ENCODE measurements at regions not wholly inside any gene's neighbourhood (a gene's known extent, or its start where the extent isn't known, plus 50 kb on each side); places are given as distances from the start of the nearest gene placed in this dataset.

DNA sequence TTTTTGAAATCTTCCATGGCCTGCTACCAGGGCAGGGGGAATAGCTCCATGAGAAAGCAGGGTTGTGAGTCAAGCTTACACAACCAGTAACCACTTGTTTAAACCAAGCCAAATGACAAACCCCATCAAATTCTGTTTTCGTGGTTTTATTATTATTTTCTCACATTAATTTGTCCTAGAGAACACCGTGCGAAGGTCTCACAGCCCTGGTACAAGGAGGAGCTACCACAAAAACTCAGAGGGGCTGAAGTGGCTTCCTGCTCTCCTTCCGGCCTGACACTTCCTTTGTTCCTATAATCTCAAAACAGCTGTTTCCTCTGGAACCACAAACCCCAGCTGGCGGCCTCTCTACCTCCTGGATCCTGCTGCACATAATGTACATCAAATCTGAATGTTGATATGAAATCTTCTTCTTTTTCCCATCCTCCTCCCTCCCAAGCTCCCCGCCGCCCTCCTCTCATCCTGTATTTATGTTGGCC lies 375.9 kb downstream of the MCTP2 start:
- no peak for DNase-seq

DNA sequence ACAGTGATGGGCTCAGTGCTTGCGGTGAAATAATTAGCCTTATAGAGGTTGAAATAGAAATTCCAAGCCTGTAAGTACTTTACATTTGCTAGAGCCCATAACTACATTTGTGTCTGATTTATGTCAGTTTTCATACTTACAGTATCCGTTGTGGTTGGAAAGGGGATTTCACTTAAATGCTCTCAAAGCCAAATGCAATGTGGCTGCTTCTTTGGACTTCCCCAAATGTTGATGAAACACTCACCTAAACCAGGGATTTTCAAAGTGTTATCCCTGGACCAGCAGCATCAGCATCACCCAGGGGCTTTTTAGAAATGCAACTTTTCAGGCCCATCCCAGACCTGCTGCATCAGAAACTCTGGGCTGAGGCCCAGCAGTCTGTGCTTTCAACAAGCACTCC lies 378.7 kb downstream of the MCTP2 start:
- DNase-seq: no peak

GRCh38 chr15:94610485-94610884 lies 379.1 kb downstream of the MCTP2 start:
- DNase-seq: no peak

DNA sequence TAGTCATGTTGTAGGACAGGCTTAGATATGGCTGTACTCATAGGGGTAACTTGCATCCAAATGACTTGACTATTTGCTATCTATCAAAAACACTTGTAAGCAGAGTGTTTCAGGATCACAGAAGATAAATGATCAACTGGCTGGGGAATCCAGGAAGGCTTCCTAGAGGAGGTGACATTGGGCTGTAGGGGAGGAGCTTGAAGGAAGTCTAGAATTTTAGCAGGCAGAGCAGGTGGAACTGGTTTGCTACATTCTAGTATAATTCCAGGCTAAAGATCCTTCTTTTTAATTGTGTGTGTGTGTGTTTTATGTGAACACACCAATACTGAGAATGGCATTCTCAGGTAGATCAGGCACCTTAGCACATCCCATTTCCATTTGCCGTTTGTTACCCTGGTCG lies 380.3 kb downstream of the MCTP2 start:
- DNase-seq: no peak

DNA sequence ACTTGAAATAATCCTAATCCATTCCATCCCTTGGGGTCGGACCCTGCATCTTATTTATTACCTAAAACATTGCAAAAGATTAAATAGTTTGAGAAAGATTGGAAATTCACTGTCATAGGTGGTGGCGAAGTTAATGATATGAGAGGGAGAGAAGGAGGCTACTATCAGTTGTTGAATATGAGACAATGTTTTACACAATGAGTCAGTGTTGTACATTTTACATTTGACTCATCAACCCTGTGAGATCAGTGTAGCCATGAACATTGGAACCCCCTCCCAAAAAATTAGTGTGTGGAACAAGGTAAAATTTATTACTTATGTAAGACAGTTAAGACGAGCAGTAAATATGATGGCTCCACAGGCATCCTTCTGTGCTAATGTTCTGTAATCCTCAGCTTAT lies 384.3 kb downstream of the MCTP2 start:
- DNase-seq: no peak

- no peak for DNase-seq
Observed at GRCh38 chr15:94620632-94621031, 389.3 kb downstream of the MCTP2 start.

- DNase-seq: no peak
Observed at GRCh38 chr15:94621736-94622135, 390.4 kb downstream of the MCTP2 start.

DNA sequence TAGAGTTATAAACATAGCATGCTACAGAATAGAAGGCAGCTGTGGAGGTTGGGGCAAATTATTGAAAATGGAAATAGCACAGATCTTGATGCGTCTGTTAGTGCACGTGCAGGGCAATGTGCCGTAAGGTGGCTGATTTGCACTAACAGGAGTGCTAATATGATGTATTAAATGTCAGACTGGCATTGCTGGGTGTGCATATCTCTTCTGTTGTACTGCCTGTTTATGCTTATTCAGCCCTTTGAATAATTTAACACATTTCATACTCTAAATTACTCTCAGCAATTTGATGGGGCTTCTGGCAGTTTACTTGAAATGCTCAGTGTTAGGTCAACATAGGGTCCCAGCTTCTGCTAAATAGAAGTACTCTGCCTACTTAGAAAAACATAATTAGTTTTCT lies 395.6 kb downstream of the MCTP2 start:
- DNase-seq: no peak

- no peak for DNase-seq
Observed at GRCh38 chr15:94631608-94632007, 400.2 kb downstream of the MCTP2 start.

- no peak for DNase-seq
Observed at GRCh38 chr15:94638183-94638582, 406.8 kb downstream of the MCTP2 start.

- DNase-seq: no peak
Observed at GRCh38 chr15:94639701-94640100, 408.3 kb downstream of the MCTP2 start.

DNA sequence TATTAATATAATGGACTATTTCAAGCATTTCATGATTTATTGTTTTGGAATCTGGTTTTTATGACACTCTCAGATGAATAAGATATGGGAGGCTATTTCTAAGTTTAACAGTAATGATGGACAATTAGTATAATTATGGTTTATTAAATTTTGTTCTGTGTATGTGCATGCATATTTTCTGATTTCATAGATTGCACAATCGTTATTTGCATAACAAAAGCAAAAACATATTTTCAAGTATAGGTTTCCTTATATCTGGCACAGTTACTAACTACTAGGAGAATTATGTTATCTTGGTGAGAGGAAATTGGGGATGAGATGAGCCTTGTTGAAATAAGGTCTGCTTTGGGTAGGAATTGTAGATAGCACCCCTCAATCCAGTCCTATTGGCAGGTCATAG lies 413.1 kb downstream of the MCTP2 start:
- DNase-seq: no peak

- DNase-seq: no peak
Observed at GRCh38 chr15:94653071-94653470, 421.7 kb downstream of the MCTP2 start.

- no peak for DNase-seq
Observed at GRCh38 chr15:94655249-94655880, 424.0 kb downstream of the MCTP2 start.

DNA sequence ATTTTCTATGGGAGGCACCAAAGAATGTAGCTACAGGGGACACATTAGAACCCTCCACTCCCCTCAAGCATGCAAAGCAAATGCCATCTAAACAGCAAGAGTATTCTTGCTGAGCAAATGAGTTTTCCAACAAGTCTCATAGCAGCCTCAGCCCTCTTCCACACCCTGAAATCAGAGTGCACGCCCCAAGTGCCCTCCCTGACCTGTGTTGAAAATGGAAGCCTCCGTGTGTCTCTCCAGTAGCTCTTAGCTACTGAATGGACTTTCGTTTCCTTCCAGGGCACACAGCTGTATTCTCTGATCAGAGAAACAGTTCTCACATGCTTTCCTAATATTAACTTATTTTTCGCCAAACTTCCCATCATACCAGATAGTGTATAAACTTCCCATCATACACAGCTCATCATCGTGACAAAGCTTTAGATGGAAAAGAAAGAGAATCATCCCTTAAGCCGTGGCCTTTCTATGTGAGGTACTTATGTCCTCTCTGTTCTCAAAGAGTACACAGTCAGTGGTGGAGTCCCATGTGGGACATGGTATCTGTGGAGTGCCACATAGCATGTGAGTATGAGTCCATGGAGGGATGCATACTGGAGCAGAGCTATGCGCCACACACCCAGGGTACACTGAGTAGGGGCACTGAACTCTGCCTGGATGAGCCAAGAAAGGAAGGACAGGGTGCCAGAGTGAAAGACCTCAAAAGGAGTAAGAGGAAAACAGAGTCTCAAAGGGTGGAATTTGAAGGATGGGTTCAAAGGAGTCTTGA lies 434.5 kb downstream of the MCTP2 start:
- DNase-seq: no peak

GRCh38 chr15:94666553-94666952 lies 435.2 kb downstream of the MCTP2 start:
- no peak for DNase-seq

- DNase-seq: no peak
Observed at GRCh38 chr15:94667109-94667508, 435.7 kb downstream of the MCTP2 start.

GRCh38 chr15:94670438-94671034 lies 439.2 kb downstream of the MCTP2 start:
- no peak for DNase-seq

- no peak for DNase-seq
Observed at GRCh38 chr15:94671858-94672532, 440.6 kb downstream of the MCTP2 start.

GRCh38 chr15:94673801-94674200 lies 442.4 kb downstream of the MCTP2 start:
- no peak for DNase-seq

GRCh38 chr15:94674296-94674695 lies 442.9 kb downstream of the MCTP2 start:
- DNase-seq: no peak

- no peak for DNase-seq
Observed at GRCh38 chr15:94677202-94677790, 445.9 kb downstream of the MCTP2 start.

GRCh38 chr15:94682171-94682570 lies 450.8 kb downstream of the MCTP2 start:
- no peak for DNase-seq
